Upper lobe of right lung (tissue), 1 donor: ENCODE measurements at regions not wholly inside any gene's neighbourhood (a gene's known extent, or its start where the extent isn't known, plus 50 kb on each side); places are given as distances from the start of the nearest gene placed in this dataset.

ENCODE experiments used
- ATAC-seq: fragments of 200-7000 bp; cut with Tn5 transposase; one replicate; pipeline ENCODE4 v1.9.1; 2020; ENCODE audit warnings: mild to moderate bottlenecking, moderate library complexity
- DNase-seq: peaks from one replicate; pipeline ENCODE4 v3.0.0-alpha.2; 2020
- H3K27ac ChIP-seq: fragments of 200-600 bp; one replicate; pipeline ENCODE4 v1.8.0; 2022
- H3K27me3 ChIP-seq: fragments of 200-600 bp; one replicate; pipeline ENCODE4 v1.8.0; 2022; ENCODE audit warnings: mild to moderate bottlenecking
- H3K36me3 ChIP-seq: fragments of 200-600 bp; one replicate; pipeline ENCODE4 v1.8.0; 2022
- H3K4me1 ChIP-seq: fragments of 200-600 bp; one replicate; pipeline ENCODE4 v1.8.0; 2022
- H3K4me3 ChIP-seq: fragments of 200-600 bp; one replicate; pipeline ENCODE4 v1.8.0; 2022; ENCODE audit warnings: mild to moderate bottlenecking
- H3K9me3 ChIP-seq: fragments of 200-600 bp; one replicate; pipeline ENCODE4 v1.8.0; 2022
- CTCF ChIP-seq: fragments of 200-600 bp; IDR thresholded peaks from one replicate; pipeline ENCODE4 v1.8.0; 2022; ENCODE audit warnings: antibody characterized with exemption
- intact Hi-C: fragments of 100-400 bp; cut with DNase I; formaldehyde crosslinking; loops from one replicate; pipeline ENCODE4 v1.11.0; 2022
- donor health status: DM: no; HTN: yes; CAD: no; lungs with severe emphysema.

DNA sequence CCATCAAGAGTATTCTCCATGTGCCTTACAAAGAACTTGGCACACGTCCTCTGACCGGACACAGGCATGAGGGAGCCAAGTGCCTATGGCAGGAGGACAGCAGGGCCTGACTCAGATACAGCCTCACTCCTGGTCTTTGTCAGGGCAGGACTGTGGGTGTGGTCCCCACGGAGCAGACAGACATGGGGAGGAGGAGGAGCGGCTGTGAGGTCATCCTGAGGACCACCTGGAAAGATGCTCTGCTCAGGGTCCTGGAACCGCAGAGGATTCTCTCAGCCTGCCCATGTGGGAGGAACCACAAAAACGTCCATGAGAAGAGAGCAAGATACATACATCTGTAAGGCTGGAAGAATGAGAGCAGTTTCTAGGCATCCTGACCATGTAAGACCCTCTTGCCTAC, 576.3 kb downstream of the BRD1 start:
- Histone ChIP-seq H3K27ac (no peak overlapping the region), H3K36me3 (no peaks in the 10 kb centered on the region), H3K4me1 (no peaks in the 10 kb centered on the region), H3K9me3 (no peaks in the 10 kb centered on the region), H3K4me3 (no peak overlapping the region), H3K27me3 (peaks cover 15% of the 10 kb centered on the region)
- DNase-seq: no peak
- no peak for TF ChIP-seq CTCF
- ATAC-seq: no peak
- intact Hi-C loops: no loop called here

DNA sequence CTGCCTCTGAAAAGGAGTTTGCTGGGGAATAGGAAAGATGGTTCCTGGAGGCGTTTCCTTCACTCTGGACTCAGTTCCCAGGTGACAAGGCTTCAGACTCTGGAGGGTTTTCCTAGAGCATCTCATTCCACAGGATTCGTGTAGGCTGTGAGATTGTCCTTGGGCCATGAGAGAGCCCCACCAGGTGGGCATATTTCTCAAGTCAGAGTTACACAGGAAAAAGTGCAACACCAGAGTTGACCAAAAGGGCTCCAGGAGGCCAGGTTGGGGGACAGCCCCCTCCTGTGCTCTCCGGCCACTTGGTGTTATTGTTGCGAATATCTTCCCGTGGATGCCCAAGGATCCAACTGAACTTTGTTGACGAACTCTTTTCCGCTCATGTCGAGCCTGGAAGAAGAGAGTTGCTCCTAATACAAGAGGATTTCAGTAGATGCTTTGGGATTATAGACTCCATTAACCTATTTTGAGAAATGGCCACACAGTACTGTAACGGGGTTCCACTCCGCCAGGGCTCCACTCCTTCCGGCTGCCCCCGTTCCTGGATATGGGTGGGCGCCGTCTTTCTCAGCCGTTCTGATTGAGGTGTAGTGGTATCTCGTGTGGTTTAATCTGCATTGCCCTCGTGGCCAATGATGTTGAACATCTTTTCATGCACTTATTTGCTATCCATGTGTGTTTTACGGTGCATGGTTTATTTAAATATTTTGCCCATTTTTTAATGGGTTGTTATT, 580.3 kb downstream of the BRD1 start:
- no peaks in the 10 kb centered on the region for H3K4me1 ChIP-seq
- intact Hi-C loops: no loop called here
- ATAC-seq (no peak), DNase-seq (no peak)
- no peak for TF ChIP-seq CTCF
- peaks cover 13% of the 10 kb centered on the region for H3K27me3 ChIP-seq
- H3K9me3 ChIP-seq: no peaks in the 10 kb centered on the region
- H3K4me3 ChIP-seq: no peak overlapping the region
- no peak overlapping the region for H3K27ac ChIP-seq
- no peaks in the 10 kb centered on the region for H3K36me3 ChIP-seq

DNA sequence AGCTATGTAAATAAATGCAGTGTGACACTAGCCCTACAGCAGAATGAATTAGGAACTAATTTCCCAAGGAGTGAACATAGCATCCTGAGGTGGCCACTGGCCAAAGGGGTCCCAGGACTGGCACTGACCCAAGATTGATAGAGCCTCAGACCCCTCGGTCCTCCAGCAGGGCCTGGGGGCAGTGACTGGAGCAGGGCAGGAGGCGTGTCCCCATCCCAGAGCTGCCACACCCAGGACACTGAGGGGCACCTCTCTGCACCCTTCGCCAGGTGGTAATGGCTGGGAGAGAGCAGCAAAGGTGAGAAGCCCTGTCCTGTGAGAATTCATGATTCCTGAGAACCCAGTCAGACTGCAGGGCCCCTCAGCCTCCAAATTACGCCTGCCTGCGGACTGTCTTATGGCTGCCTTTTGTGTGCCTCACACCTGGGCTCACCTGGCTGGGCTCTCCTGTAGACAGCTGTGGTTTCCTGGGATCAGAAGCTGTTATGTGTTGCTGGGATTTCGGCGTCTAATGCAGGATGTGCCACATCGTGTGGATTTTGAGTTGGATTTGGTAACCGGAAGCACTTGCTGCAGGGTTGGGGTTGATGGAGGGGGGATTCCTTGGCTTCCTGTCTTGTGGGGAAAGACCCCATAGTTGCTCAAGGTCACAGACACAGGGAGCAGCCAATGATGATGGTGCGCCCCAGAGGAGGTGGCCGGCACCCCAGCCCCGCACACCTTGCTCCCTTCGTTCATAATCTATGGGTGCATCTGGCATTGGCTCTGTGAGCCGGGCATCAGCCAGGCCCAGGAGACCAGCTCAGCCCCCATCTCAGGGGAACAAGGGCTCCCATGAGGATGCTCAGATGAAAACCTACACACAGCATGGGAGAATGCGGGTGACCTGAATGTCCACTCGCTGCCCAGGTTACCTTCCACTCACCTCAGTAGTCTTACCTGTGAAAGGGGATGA, 582.9 kb downstream of the BRD1 start:
- intact Hi-C loops: no loop called here
- H3K36me3 ChIP-seq: no peaks in the 10 kb centered on the region
- TF ChIP-seq CTCF: no peak
- H3K27me3 ChIP-seq: peaks cover 3% of the 10 kb centered on the region
- no peak for ATAC-seq
- no peak overlapping the region for H3K27ac ChIP-seq
- DNase-seq: peak; percentile 50
- H3K9me3 ChIP-seq: no peaks in the 10 kb centered on the region
- H3K4me1 ChIP-seq: no peaks in the 10 kb centered on the region
- H3K4me3 ChIP-seq: no peak overlapping the region

GRCh38 chr22:49243965-49244364, 583.7 kb downstream of the BRD1 start:
- peak; percentile 48 for DNase-seq
- ATAC-seq: no peak
- Histone ChIP-seq H3K9me3 (no peaks in the 10 kb centered on the region), H3K27ac (no peak overlapping the region), H3K4me3 (no peak overlapping the region), H3K36me3 (no peaks in the 10 kb centered on the region), H3K4me1 (no peaks in the 10 kb centered on the region), H3K27me3 (peaks cover 3% of the 10 kb centered on the region)
- TF ChIP-seq CTCF: no peak
- intact Hi-C loops: no loop called here

DNA sequence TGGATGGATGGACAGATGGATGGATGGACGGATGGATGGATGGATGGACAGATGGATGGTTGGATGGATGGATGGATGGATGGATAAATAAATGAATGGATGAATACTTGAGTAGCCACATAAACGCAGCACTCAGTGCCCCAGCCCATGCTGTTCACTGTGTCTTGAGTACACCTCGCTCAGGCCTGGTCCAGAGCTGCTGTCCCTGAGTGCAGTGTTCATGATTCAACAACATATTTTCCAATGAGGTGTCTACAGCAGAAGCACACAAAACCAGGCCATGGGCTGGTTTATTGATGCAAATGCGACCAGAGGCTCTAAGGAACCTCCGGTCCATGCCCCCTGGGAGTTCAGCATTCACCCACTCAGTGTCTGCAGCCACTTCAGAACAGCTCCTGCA, 584.3 kb downstream of the BRD1 start:
- no peak for TF ChIP-seq CTCF
- intact Hi-C loops: no loop called here

More for the DNA sequence above, 584.3 kb downstream of the BRD1 start:
- peaks cover 3% of the 10 kb centered on the region for H3K27me3 ChIP-seq
- H3K9me3 ChIP-seq: no peaks in the 10 kb centered on the region
- H3K4me3 ChIP-seq: no peak overlapping the region
- no peaks in the 10 kb centered on the region for H3K4me1 ChIP-seq
- H3K27ac ChIP-seq: no peak overlapping the region
- ATAC-seq (no peak), DNase-seq (peak; percentile 38)
- no peaks in the 10 kb centered on the region for H3K36me3 ChIP-seq
